Stimulated activated CD8-positive, alpha-beta memory T cell treated with anti-CD3 and anti-CD28 coated beads, Interleukin-15, amount 100 ng/mL, for 1 hour (primary cell): ENCODE measurements at regions not wholly inside any gene's neighbourhood (a gene's known extent, or its start where the extent isn't known, plus 50 kb on each side); places are given as distances from the start of the nearest gene placed in this dataset.

Experiments used
- DNase-seq: peaks from one replicate; pipeline ENCODE4 v3.0.0-alpha.2; 2020; ENCODE audit warnings: low read depth

DNA sequence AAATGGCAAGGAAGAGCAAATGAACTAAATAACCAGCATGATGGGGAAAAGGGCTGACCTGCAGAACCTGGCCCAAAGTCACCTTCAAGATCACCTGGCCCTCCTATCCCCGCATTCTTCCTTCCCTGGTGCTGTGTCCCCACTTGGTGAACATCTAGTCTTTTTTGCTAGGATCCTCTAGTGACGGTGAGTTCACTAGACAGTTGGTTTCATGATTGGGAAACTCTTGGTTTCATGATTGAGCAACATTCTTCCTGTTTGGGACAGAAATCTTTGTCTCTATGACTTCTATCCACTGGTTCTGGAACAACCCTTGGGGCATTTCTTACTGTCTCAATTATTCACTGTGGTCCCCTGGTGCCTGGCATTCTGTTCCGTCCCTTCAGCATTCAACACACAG, 50.2 kb upstream of the DAB2IP start:
- DNase-seq = no peak
